Stimulated activated CD8-positive, alpha-beta memory T cell treated with anti-CD3 and anti-CD28 coated beads, Interleukin-15, amount 100 ng/mL, for 48 hours (primary cell): ENCODE measurements at regions not wholly inside any gene's neighbourhood (a gene's known extent, or its start where the extent isn't known, plus 50 kb on each side); places are given as distances from the start of the nearest gene placed in this dataset.

ENCODE experiments used
- DNase-seq, 2 donors: peaks; one replicate each; pipeline ENCODE4 v3.0.0-alpha.2; 2020; ENCODE audit warnings: low read depth in 2 of 2

- no peak for DNase-seq
These were observed 128.9 kb upstream of the VSTM2B start for GRCh38 chr19:29396925-29397324.

- no peak for DNase-seq
These were observed 128.0 kb upstream of the VSTM2B start for GRCh38 chr19:29397748-29398147.

GRCh38 chr19:29399804-29400203 lies 126.0 kb upstream of the VSTM2B start:
- no peak for DNase-seq

DNA sequence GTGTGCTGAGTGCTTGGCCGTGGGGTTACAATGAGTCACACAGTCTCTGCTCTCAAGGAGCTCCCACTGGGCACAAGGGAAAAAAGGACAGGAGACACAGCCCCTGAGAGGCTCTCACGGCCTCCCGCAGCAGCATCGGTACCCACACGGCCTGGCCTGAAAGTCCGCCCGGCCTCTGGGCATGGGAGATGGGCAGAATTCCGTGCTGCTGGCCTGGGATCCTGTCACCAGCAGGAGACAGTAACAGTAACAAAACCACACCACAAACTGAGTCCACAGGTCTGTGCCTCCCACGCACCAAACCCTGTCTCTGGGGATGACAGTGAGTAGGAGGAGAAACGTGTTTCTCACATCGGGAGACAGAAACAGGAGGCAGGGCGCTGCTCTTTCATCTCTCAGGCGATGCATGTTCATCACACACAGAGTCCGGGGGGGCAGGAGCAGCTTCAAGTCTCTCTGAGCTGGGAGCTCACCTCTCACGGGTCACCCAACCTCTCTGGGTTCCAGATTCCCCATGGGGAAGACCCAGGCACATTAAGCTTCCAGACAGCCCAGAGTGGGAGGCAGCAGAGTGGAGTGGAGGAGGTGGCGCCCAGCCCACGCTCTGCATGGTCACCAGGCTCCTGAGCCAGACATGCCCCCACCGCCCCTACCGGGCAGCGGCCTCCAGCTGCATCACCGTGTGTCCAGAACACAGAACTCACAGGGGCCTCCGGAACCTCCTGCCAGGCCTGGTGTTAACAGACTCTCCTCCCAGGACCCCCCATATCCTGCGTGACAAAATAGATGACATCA lies 124.7 kb upstream of the VSTM2B start:
- DNase-seq, result no peak

DNA sequence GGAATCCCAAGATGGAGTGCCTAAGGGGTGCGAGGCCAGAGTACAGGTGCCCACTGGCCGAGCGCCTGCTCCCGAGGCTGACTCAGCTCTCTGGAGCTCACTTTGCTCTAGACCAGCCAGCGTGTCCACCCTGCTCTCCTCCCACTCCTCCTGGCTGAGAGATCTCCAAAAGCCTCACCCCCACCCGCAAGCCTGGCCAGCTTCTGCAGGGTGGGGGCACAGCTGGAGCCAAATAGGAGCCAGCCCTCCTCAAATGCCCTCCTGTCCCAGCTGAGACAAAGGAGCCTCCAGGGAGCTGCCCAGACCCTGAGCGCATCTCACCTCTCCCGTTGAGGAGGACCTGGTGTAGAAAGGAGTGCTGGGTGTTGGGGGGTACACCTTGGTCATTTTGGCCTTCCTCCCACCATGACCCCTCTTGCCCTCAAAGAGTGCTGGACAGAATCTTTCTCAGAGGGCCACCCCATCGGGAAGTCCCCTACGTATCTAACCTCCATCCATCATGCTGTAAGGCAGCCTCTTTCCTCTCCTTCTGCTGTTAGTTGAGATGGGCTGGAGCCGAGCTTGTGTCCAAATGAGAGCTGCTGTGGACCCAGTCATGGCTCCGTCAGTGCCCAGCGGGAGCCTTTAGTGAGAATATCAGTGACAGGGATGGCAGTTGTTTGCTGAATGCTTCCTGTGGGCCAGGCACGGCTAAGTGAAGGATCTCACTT lies 123.9 kb upstream of the VSTM2B start:
- DNase-seq, result no peak

- no peak for DNase-seq
These were observed 123.2 kb upstream of the VSTM2B start for GRCh38 chr19:29402563-29402962.

- DNase-seq, result no peak
These were observed 121.8 kb upstream of the VSTM2B start for GRCh38 chr19:29404015-29404414.

DNA sequence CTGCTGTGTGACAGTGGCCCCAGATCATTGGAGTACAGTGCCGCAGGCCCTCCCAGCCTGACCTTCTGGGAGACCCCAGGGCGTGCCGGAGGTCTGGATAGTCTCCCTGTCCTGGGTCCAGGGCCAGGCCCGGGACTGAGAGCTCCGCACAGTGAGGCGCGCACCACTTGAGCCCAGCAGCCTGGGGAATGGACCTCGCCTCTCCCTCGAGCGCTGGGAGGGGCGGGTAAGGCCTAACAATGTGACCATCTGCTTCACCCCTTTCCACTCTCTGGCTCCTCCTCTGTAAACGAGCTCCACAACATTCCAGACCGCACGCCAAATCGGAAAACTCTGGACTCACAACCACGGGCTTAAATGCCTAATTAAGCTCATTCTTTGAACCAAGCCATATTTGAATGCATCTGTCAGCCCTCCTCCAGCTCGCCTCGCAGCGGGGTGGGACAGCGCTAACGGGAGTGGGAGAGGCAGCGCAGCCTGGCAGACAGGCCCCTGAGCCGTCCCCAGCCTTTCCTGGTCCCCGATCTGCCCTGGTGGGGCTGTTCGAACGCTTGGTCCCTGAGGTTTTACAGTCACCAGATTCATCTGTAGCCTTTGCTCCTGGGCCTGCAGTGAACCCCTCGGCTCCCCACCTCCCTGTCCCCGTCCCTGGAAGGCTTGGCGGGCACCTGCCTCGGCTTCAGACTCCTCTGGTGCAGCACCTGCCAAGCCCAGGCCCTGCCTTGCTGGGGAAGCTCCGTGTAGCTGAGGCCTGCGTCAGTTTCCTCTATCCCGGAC lies 120.7 kb upstream of the VSTM2B start:
- no peak for DNase-seq

DNA sequence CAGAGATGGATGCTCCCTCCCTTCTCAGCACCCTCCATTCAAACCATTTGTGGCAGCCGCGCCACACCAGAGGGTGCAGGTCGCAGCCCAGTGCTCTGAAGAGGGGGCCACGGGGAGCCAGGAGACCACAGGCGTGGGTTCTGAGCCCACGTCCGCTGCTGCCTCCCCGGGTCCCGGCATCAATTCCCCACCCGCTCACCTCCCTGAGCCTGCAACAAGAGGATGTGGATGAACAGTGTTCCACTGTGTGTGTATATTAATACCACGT lies 120.1 kb upstream of the VSTM2B start:
- no peak for DNase-seq

DNA sequence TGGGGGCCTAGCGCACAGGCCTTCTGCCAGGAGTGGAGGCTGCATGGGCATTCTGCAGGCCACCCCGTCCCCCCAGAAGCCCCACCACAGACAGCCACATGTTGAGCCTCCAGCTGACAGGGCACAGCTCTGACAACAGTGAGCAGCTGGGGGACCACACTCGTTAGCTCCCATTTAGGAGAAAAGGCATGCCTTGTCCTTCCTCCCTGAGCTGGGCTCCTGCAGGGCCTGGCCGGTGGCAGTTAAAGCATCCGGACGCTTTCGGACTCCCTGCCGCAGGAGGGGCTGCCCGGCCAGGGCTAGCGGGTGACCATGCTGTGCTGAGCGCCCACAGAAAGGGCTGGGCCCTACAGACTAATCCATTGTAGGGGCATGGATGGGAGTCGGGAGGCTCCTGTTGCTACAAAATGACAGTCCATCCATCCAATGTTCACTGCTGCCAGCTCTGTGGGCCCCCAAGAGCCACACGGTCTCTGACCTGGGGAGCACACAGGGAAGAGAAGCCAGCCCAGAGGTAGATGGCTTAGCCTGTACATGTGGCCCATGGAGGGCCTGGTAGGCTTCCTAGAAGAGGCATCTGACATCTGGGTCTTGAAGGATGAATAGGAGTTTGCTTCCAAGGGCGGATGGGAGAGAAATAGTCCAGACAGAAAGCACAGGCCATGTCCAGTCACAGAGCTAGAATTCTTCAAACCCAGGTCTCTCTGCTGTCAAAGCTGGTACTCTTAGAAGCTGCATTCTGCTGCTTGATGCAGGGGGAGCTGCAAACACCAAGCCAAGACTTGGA lies 116.5 kb upstream of the VSTM2B start:
- no peak for DNase-seq

GRCh38 chr19:29410601-29411000 lies 115.2 kb upstream of the VSTM2B start:
- no peak for DNase-seq

- no peak for DNase-seq
These were observed 114.6 kb upstream of the VSTM2B start for GRCh38 chr19:29411113-29411581.

DNA sequence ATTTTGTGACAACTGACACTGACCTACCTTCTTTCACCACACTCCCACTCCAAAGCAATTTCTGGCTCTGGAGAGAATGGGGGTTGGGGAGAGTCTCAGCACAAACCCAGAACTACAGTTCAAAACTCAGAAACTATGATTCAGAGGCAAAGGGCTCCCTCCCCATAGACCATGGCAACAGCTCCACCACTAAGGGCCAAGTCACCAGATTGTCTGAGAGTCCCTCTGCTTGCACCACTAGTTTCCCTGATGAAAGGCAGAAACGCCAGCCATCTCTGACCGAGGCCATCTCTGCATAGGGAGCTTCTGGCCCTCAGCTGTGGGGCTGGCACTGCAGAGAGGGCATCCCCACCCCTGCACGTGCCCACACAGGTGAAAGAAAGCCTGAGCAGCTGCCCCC lies 112.4 kb upstream of the VSTM2B start:
- DNase-seq, result no peak

DNA sequence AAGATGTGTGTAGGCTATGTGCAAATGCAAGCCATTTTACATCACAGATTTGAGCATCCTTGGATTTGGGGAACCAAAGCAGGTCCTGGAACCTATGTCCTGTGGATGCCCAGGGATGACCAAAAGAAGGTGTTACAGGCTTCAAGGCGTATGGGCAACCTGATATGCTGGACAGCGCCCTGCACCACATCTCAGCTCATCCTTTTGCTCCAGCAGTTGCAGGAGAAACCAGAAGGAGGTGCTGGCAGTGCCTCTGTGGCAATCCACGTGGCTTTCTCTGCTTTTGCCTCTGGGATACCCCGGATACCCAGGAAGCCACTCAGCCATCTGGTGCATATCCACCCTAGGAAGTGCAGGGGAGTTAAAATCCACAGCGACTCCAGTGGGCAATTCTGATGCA lies 110.3 kb upstream of the VSTM2B start:
- no peak for DNase-seq

DNA sequence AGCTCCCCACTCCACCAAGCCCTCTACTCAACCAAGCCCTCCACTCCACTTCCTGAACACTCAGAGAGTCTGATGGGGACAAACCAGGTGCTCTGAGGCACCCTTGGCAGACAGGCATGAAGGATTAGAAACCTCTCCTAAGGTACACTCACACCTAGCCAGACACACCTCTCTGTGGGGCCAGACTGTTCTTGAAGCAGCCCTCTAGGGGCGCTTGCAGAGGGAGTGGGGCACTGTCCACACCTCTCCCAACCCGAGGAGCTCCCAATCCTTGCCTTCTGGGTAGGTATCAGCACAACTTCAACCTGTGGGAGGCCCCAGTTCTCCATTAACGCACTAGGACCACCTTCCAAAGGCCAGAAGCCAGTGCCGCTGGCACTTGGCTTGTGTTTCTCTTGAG lies 108.7 kb upstream of the VSTM2B start:
- no peak for DNase-seq

GRCh38 chr19:29418201-29418600 lies 107.6 kb upstream of the VSTM2B start:
- DNase-seq, result no peak

GRCh38 chr19:29420065-29420464 lies 105.7 kb upstream of the VSTM2B start:
- no peak for DNase-seq

- DNase-seq, result no peak
These were observed 105.2 kb upstream of the VSTM2B start for GRCh38 chr19:29420482-29421195.

- DNase-seq, result no peak
These were observed 104.6 kb upstream of the VSTM2B start for GRCh38 chr19:29421196-29421545.

GRCh38 chr19:29422047-29422446 lies 103.7 kb upstream of the VSTM2B start:
- DNase-seq, result no peak

DNA sequence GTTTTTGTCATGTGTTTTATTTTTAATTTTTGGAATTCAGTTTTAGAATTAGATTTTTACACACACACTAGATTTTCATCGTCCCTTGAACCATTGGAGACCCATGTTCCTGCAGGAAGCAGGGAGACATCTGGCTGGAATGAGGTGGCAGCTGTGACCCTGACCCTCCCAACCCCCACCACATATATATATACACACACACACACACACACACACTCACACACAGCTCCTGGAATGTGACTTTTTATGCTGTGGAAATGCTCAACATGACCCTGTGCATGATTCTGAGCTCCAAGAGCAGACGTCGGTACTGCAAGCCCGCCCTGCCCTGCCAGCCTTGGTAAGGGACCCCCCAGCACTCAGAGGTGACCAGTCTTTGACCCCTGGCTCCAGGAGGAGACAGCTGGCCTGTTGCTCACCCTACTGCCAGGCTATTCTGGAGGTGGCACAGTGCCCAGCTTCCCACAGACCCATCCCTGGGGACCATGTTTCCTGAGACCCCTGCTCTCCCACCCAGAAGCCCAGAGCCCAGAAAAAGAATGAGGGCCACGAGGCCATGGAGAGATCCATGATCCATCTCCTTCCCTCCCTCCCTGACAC lies 103.2 kb upstream of the VSTM2B start:
- DNase-seq, result no peak
